ENCODE measurements at regions not wholly inside any gene's neighbourhood (a gene's known extent, or its start where the extent isn't known, plus 50 kb on each side); places are given as distances from the start of the nearest gene placed in this dataset.

- TF ChIP-seq EZH2 (IDR thresholded peaks at IDR 0.05; ENCODE audit: insufficient read depth, poor library complexity, severe bottlenecking): no peak
- no peak for TF ChIP-seq EZH2phosphoT487 (IDR thresholded peaks at IDR 0.05; ENCODE audit: insufficient read depth, low read depth)
Observed at GRCh38 chr14:101472518-101472849, 88.8 kb upstream of the DIO3 start.
